D721Med (cell line): ENCODE measurements at regions not wholly inside any gene's neighbourhood (a gene's known extent, or its start where the extent isn't known, plus 50 kb on each side); places are given as distances from the start of the nearest gene placed in this dataset.

Experiments used
- DNase-seq: peaks from one replicate; pipeline ENCODE4 v3.0.0; 2011; ENCODE audit warnings: low spot score; ENCODE audit not compliant: insufficient read length
- FAIRE-seq: peaks from 2 replicates; lab custom pipeline; 2011; peaks lifted over from hg19 to GRCh38; lab: Jason Lieb, UNC
- CTCF ChIP-seq: IDR thresholded peaks from 2 replicates; pipeline ENCODE4 v1.5.1; 2012; ENCODE audit warnings: mild to moderate bottlenecking, control low read depth; ENCODE audit not compliant: insufficient read depth; ENCODE audit errors: missing control alignments

GRCh38 chr12:124184456-124184855 lies 110.4 kb upstream of the RFLNA start:
- no peak for DNase-seq
- TF ChIP-seq CTCF = no peak
- no peak for FAIRE-seq

- TF ChIP-seq CTCF = no peak
- FAIRE-seq (no peak), DNase-seq (no peak)
Observed at GRCh38 chr12:124185971-124186686, 108.8 kb upstream of the RFLNA start.

- no peak for TF ChIP-seq CTCF
- no peak for DNase-seq
Observed at GRCh38 chr12:124188084-124188483, 106.8 kb upstream of the RFLNA start.

GRCh38 chr12:124188561-124189405 lies 106.1 kb upstream of the RFLNA start:
- no peak for TF ChIP-seq CTCF
- no peak for FAIRE-seq

More at GRCh38 chr12:124188084-124188483, 106.8 kb upstream of the RFLNA start:
- no peak for FAIRE-seq

GRCh38 chr12:124190312-124191023 lies 104.4 kb upstream of the RFLNA start:
- DNase-seq = no peak
- no peak for TF ChIP-seq CTCF
- no peak for FAIRE-seq

More at GRCh38 chr12:124188561-124189405, 106.1 kb upstream of the RFLNA start:
- DNase-seq = no peak

- no peak for DNase-seq
- TF ChIP-seq CTCF = no peak
- no peak for FAIRE-seq
Observed at GRCh38 chr12:124191024-124191359, 103.9 kb upstream of the RFLNA start.

- FAIRE-seq = no peak
Observed at GRCh38 chr12:124191966-124192365, 102.9 kb upstream of the RFLNA start.

More at GRCh38 chr12:124191966-124192365, 102.9 kb upstream of the RFLNA start:
- no peak for TF ChIP-seq CTCF
- DNase-seq = no peak
